ENCODE measurements at regions not wholly inside any gene's neighbourhood (a gene's known extent, or its start where the extent isn't known, plus 50 kb on each side); places are given as distances from the start of the nearest gene placed in this dataset.

GRCh38 chr2:5057891-5058351 is 634.3 kb upstream of the SOX11 start:
- TF ChIP-seq POLR2A (IDR thresholded peaks at IDR 0.05; ENCODE audit: low read length) (no peak), GATA1 (IDR thresholded peaks at IDR 0.05; ENCODE audit: low read depth, low read length) (no peak)
